ENCODE measurements at regions not wholly inside any gene's neighbourhood (a gene's known extent, or its start where the extent isn't known, plus 50 kb on each side); places are given as distances from the start of the nearest gene placed in this dataset.

- Histone ChIP-seq H3K36me3 (ENCODE audit: control insufficient read depth, insufficient read depth, low read length) (no peaks in the 10 kb centered on the region), H4K8ac (ENCODE audit: low read depth, low read length) (no peak overlapping the region), H3K4me1 (ENCODE audit: control insufficient read depth, low read depth, low read length) (no peaks in the 10 kb centered on the region), H3K4ac (ENCODE audit: low read depth, low read length) (no peak overlapping the region), H3K23ac (ENCODE audit: low read length) (no peak overlapping the region), H3K4me2 (ENCODE audit: low read length) (no peak overlapping the region), H3K9ac (ENCODE audit: low read length) (no peak overlapping the region), H3K79me2 (ENCODE audit: control insufficient read depth, insufficient read depth, low read length) (no peaks in the 10 kb centered on the region), H3K79me1 (ENCODE audit: low read length) (no peaks in the 10 kb centered on the region), H2BK5ac (ENCODE audit: low read length) (no peak overlapping the region), H2BK15ac (replicated peaks; ENCODE audit: low read depth) (no peak overlapping the region), H3K4me3 (ENCODE audit: low read length) (no peak overlapping the region), H3K56ac (ENCODE audit: low read length) (no peak overlapping the region), H3K27ac (ENCODE audit: low read depth, low read length) (no peak overlapping the region), H3K18ac (ENCODE audit: low read length) (no peak overlapping the region), H2AK5ac (ENCODE audit: low read length) (no peak overlapping the region), H3K27me3 (ENCODE audit: insufficient read depth, low read length, poor library complexity) (no peaks in the 10 kb centered on the region), H2BK120ac (ENCODE audit: low read depth, low read length) (no peak overlapping the region), H4K5ac (ENCODE audit: low read length) (no peak overlapping the region)
- WGBS (ENCODE audit: extremely low coverage, insufficient coverage, low lambda C conversion rate), result no CpG with 5 or more reads among the region's 1 CpG
- no peak for DNase-seq
Observed at GRCh38 chr4:11009281-11009680, 324.7 kb upstream of the CLNK start.

- WGBS (ENCODE audit: extremely low coverage, insufficient coverage, low lambda C conversion rate), result no CpG with 5 or more reads among the region's 4 CpGs
- DNase-seq, result no peak
- no peak overlapping the region for H2BK5ac ChIP-seq (ENCODE audit: low read length)
Observed at GRCh38 chr4:11005300-11005699, 320.7 kb upstream of the CLNK start.

GRCh38 chr4:11004818-11005217, 320.2 kb upstream of the CLNK start:
- H3K27ac ChIP-seq (ENCODE audit: low read depth, low read length), result no peak overlapping the region
- DNase-seq, result no peak
- no CpG with 5 or more reads among the region's 6 CpGs for WGBS (ENCODE audit: extremely low coverage, insufficient coverage, low lambda C conversion rate)

More at GRCh38 chr4:11005300-11005699, 320.7 kb upstream of the CLNK start:
- Histone ChIP-seq H3K4me2 (ENCODE audit: low read length) (no peak overlapping the region), H3K4ac (ENCODE audit: low read depth, low read length) (no peak overlapping the region), H2BK120ac (ENCODE audit: low read depth, low read length) (no peak overlapping the region), H3K56ac (ENCODE audit: low read length) (no peak overlapping the region), H3K36me3 (ENCODE audit: control insufficient read depth, insufficient read depth, low read length) (no peaks in the 10 kb centered on the region), H3K9ac (ENCODE audit: low read length) (no peak overlapping the region), H3K4me1 (ENCODE audit: control insufficient read depth, low read depth, low read length) (no peaks in the 10 kb centered on the region), H2BK15ac (replicated peaks; ENCODE audit: low read depth) (no peak overlapping the region), H3K79me2 (ENCODE audit: control insufficient read depth, insufficient read depth, low read length) (no peaks in the 10 kb centered on the region), H4K8ac (ENCODE audit: low read depth, low read length) (no peak overlapping the region), H3K18ac (ENCODE audit: low read length) (no peak overlapping the region), H3K27me3 (ENCODE audit: insufficient read depth, low read length, poor library complexity) (no peaks in the 10 kb centered on the region), H3K79me1 (ENCODE audit: low read length) (no peaks in the 10 kb centered on the region), H3K4me3 (ENCODE audit: low read length) (no peak overlapping the region), H4K5ac (ENCODE audit: low read length) (no peak overlapping the region), H3K23ac (ENCODE audit: low read length) (no peak overlapping the region), H3K27ac (ENCODE audit: low read depth, low read length) (no peak overlapping the region), H2AK5ac (ENCODE audit: low read length) (no peak overlapping the region)

GRCh38 chr4:11002961-11003360, 318.4 kb upstream of the CLNK start:
- Histone ChIP-seq H3K18ac (ENCODE audit: low read length) (no peak overlapping the region), H2BK120ac (ENCODE audit: low read depth, low read length) (no peak overlapping the region), H3K27ac (ENCODE audit: low read depth, low read length) (no peak overlapping the region), H3K36me3 (ENCODE audit: control insufficient read depth, insufficient read depth, low read length) (no peaks in the 10 kb centered on the region), H2BK5ac (ENCODE audit: low read length) (no peak overlapping the region), H3K56ac (ENCODE audit: low read length) (no peak overlapping the region), H2BK15ac (replicated peaks; ENCODE audit: low read depth) (no peak overlapping the region), H4K5ac (ENCODE audit: low read length) (no peak overlapping the region), H3K79me2 (ENCODE audit: control insufficient read depth, insufficient read depth, low read length) (no peaks in the 10 kb centered on the region), H3K4me3 (ENCODE audit: low read length) (no peak overlapping the region), H3K4me2 (ENCODE audit: low read length) (no peak overlapping the region), H2AK5ac (ENCODE audit: low read length) (no peak overlapping the region), H3K27me3 (ENCODE audit: insufficient read depth, low read length, poor library complexity) (no peaks in the 10 kb centered on the region), H3K23ac (ENCODE audit: low read length) (no peak overlapping the region), H3K9ac (ENCODE audit: low read length) (no peak overlapping the region), H4K8ac (ENCODE audit: low read depth, low read length) (no peak overlapping the region), H3K4ac (ENCODE audit: low read depth, low read length) (no peak overlapping the region), H3K79me1 (ENCODE audit: low read length) (no peaks in the 10 kb centered on the region), H3K4me1 (ENCODE audit: control insufficient read depth, low read depth, low read length) (peaks cover 6% of the 10 kb centered on the region)
- no CpG with 5 or more reads among the region's 2 CpGs for WGBS (ENCODE audit: extremely low coverage, insufficient coverage, low lambda C conversion rate)
- no peak for DNase-seq

More at GRCh38 chr4:11004818-11005217, 320.2 kb upstream of the CLNK start:
- no peak overlapping the region for H3K4me2 ChIP-seq (ENCODE audit: low read length)
- peaks cover 2% of the 10 kb centered on the region for H3K4me1 ChIP-seq (ENCODE audit: control insufficient read depth, low read depth, low read length)
- H2BK120ac ChIP-seq (ENCODE audit: low read depth, low read length), result no peak overlapping the region
- no peak overlapping the region for H4K5ac ChIP-seq (ENCODE audit: low read length)
- no peak overlapping the region for H4K8ac ChIP-seq (ENCODE audit: low read depth, low read length)
- no peak overlapping the region for H2BK15ac ChIP-seq (replicated peaks; ENCODE audit: low read depth)
- no peaks in the 10 kb centered on the region for H3K79me2 ChIP-seq (ENCODE audit: control insufficient read depth, insufficient read depth, low read length)
- H3K56ac ChIP-seq (ENCODE audit: low read length), result no peak overlapping the region
- no peak overlapping the region for H3K9ac ChIP-seq (ENCODE audit: low read length)
- no peaks in the 10 kb centered on the region for H3K79me1 ChIP-seq (ENCODE audit: low read length)
- no peak overlapping the region for H3K23ac ChIP-seq (ENCODE audit: low read length)
- H3K4me3 ChIP-seq (ENCODE audit: low read length), result no peak overlapping the region
- no peaks in the 10 kb centered on the region for H3K27me3 ChIP-seq (ENCODE audit: insufficient read depth, low read length, poor library complexity)
- H2AK5ac ChIP-seq (ENCODE audit: low read length), result no peak overlapping the region
- no peak overlapping the region for H3K4ac ChIP-seq (ENCODE audit: low read depth, low read length)
- H3K36me3 ChIP-seq (ENCODE audit: control insufficient read depth, insufficient read depth, low read length), result no peaks in the 10 kb centered on the region
- no peak overlapping the region for H3K18ac ChIP-seq (ENCODE audit: low read length)
- no peak overlapping the region for H2BK5ac ChIP-seq (ENCODE audit: low read length)

- Histone ChIP-seq H3K4me1 (ENCODE audit: control insufficient read depth, low read depth, low read length) (peaks cover 6% of the 10 kb centered on the region), H2BK120ac (ENCODE audit: low read depth, low read length) (no peak overlapping the region), H3K4me3 (ENCODE audit: low read length) (no peak overlapping the region), H2AK5ac (ENCODE audit: low read length) (no peak overlapping the region), H3K4me2 (ENCODE audit: low read length) (no peak overlapping the region), H4K8ac (ENCODE audit: low read depth, low read length) (no peak overlapping the region), H3K18ac (ENCODE audit: low read length) (no peak overlapping the region), H4K5ac (ENCODE audit: low read length) (peak overlapping the region; percentile 22), H3K27me3 (ENCODE audit: insufficient read depth, low read length, poor library complexity) (no peaks in the 10 kb centered on the region), H2BK15ac (replicated peaks; ENCODE audit: low read depth) (no peak overlapping the region), H3K56ac (ENCODE audit: low read length) (no peak overlapping the region), H3K4ac (ENCODE audit: low read depth, low read length) (no peak overlapping the region), H3K27ac (ENCODE audit: low read depth, low read length) (no peak overlapping the region), H3K79me1 (ENCODE audit: low read length) (no peaks in the 10 kb centered on the region), H2BK5ac (ENCODE audit: low read length) (no peak overlapping the region), H3K36me3 (ENCODE audit: control insufficient read depth, insufficient read depth, low read length) (no peaks in the 10 kb centered on the region), H3K9ac (ENCODE audit: low read length) (no peak overlapping the region), H3K23ac (ENCODE audit: low read length) (no peak overlapping the region), H3K79me2 (ENCODE audit: control insufficient read depth, insufficient read depth, low read length) (no peaks in the 10 kb centered on the region)
- no CpG with 5 or more reads among the region's 1 CpG for WGBS (ENCODE audit: extremely low coverage, insufficient coverage, low lambda C conversion rate)
- DNase-seq, result peak; percentile 22
Observed at GRCh38 chr4:10998846-10999245, 314.3 kb upstream of the CLNK start.

- Histone ChIP-seq H3K36me3 (ENCODE audit: control insufficient read depth, insufficient read depth, low read length) (no peaks in the 10 kb centered on the region), H4K8ac (ENCODE audit: low read depth, low read length) (no peak overlapping the region), H3K4me1 (ENCODE audit: control insufficient read depth, low read depth, low read length) (peaks cover 13% of the 10 kb centered on the region), H4K5ac (ENCODE audit: low read length) (no peak overlapping the region), H2AK5ac (ENCODE audit: low read length) (no peak overlapping the region), H3K27me3 (ENCODE audit: insufficient read depth, low read length, poor library complexity) (no peaks in the 10 kb centered on the region), H3K79me1 (ENCODE audit: low read length) (no peaks in the 10 kb centered on the region), H3K56ac (ENCODE audit: low read length) (no peak overlapping the region), H2BK15ac (replicated peaks; ENCODE audit: low read depth) (no peak overlapping the region), H3K4me2 (ENCODE audit: low read length) (no peak overlapping the region), H3K9ac (ENCODE audit: low read length) (no peak overlapping the region), H3K79me2 (ENCODE audit: control insufficient read depth, insufficient read depth, low read length) (no peaks in the 10 kb centered on the region), H2BK120ac (ENCODE audit: low read depth, low read length) (no peak overlapping the region), H3K4me3 (ENCODE audit: low read length) (no peak overlapping the region), H2BK5ac (ENCODE audit: low read length) (peak overlapping the region; percentile 98), H3K4ac (ENCODE audit: low read depth, low read length) (no peak overlapping the region), H3K18ac (ENCODE audit: low read length) (peak overlapping the region; percentile 78), H3K23ac (ENCODE audit: low read length) (no peak overlapping the region), H3K27ac (ENCODE audit: low read depth, low read length) (no peak overlapping the region)
- DNase-seq, result no peak
- no CpG with 5 or more reads among the region's 2 CpGs for WGBS (ENCODE audit: extremely low coverage, insufficient coverage, low lambda C conversion rate)
Observed at GRCh38 chr4:10984815-10985214, 300.2 kb upstream of the CLNK start.

Data from mesendoderm (in vitro differentiated cells).